ENCODE measurements at regions not wholly inside any gene's neighbourhood (a gene's known extent, or its start where the extent isn't known, plus 50 kb on each side); places are given as distances from the start of the nearest gene placed in this dataset.

DNA sequence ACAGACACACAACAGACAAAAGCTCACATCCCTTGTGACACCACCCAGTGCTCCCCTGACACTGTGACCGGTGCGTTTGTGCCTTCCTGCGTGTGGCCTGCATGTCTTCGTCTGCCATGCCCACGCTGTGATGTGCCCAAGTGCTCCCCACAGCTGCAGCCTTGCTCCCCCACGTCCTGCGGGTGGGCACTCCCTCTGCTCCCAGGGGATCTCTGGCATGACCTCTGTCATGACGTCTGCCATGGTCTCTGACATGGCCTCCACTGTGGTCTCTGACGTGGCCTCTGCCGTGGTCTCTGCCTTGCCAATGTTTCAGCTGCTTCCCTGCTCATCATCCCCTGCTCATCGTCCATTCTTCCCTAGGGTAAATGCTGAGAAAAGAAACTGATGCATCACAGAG is 200.9 kb downstream of the DLL1 start:
- TF ChIP-seq NR2C2 (CRISPR knock-in tag; IDR thresholded peaks at IDR 0.05), result no peak
- TF ChIP-seq MYBL2 (CRISPR knock-in tag; IDR thresholded peaks at IDR 0.05), result no peak
- TF ChIP-seq, protein P1, sequence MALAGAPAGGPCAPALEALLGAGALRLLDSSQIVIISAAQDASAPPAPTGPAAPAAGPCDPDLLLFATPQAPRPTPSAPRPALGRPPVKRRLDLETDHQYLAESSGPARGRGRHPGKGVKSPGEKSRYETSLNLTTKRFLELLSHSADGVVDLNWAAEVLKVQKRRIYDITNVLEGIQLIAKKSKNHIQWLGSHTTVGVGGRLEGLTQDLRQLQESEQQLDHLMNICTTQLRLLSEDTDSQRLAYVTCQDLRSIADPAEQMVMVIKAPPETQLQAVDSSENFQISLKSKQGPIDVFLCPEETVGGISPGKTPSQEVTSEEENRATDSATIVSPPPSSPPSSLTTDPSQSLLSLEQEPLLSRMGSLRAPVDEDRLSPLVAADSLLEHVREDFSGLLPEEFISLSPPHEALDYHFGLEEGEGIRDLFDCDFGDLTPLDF (CRISPR knock-in tag; IDR thresholded peaks at IDR 0.05), result no peak
- TF ChIP-seq, protein P2, sequence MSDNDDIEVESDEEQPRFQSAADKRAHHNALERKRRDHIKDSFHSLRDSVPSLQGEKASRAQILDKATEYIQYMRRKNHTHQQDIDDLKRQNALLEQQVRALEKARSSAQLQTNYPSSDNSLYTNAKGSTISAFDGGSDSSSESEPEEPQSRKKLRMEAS (CRISPR knock-in tag; IDR thresholded peaks at IDR 0.05), result no peak

Data from WTC11 (cell line).